SK-N-SH (cell line): ENCODE measurements at regions not wholly inside any gene's neighbourhood (a gene's known extent, or its start where the extent isn't known, plus 50 kb on each side); places are given as distances from the start of the nearest gene placed in this dataset.

ENCODE experiments used
- CTCF ChIA-PET: fragments of 300-600, 350-600 bp; formaldehyde crosslinking; extraction: SDS; loops from one replicate; lab custom pipeline; 2021; lab: Yijun Ruan, JAX
- POLR2A ChIA-PET: fragments of 350-600 bp; sonication (Branson Sonifier 250); formaldehyde crosslinking; extraction: SDS; loops from one replicate; lab custom pipeline; 2020; ENCODE audit warnings: antibody characterized with exemption, inconsistent platforms; lab: Yijun Ruan, JAX
- DNase-seq: peaks from one replicate; pipeline ENCODE4 v3.0.0; 2012
- H2AFZ ChIP-seq: fragments of 200-600 bp; sonication (generic); 2 replicates; pipeline ENCODE4 v1.8.1; 2016; ENCODE audit warnings: antibody characterized with exemption, mild to moderate bottlenecking, low read depth
- H3F3A ChIP-seq: fragments of 200-600 bp; sonication (generic); replicated peaks from 2 replicates; pipeline ENCODE3; 2016; ENCODE audit warnings: antibody characterized with exemption, mild to moderate bottlenecking; ENCODE audit not compliant: insufficient read depth
- H3K27ac ChIP-seq, 2 experiments: fragments of 200-500 bp in 1 of 2; fragments of 200-600 bp in 1 of 2; sonication (Bioruptor generic) in 1 of 2; sonication (generic), shearing (Covaris generic) in 1 of 2; 2 replicates each; pipeline versions ENCODE4 v1.5.1 to v1.6.1; 2014 to 2016; ENCODE audit warnings: low read depth in 2 of 2, inconsistent platforms in 1 of 2, low read length in 1 of 2, mild to moderate bottlenecking in 1 of 2, mixed read lengths in 1 of 2
- H3K27me3 ChIP-seq: fragments of 200-600 bp; sonication (generic), shearing (Covaris generic); 2 replicates; pipeline ENCODE4 v1.6.1; 2016; ENCODE audit warnings: mixed run types; ENCODE audit not compliant: insufficient read depth
- H3K36me3 ChIP-seq, 2 experiments: fragments of 200-500 bp in 1 of 2; fragments of 200-600 bp in 1 of 2; sonication (Bioruptor generic) in 1 of 2; sonication (generic) in 1 of 2; replicated peaks in 1 of 2; 2 replicates each; pipeline versions ENCODE3 to v1.5.1; 2014 to 2016; ENCODE audit warnings: low read length in 1 of 2, mild to moderate bottlenecking in 1 of 2; ENCODE audit not compliant: insufficient read depth in 2 of 2, control insufficient read depth in 1 of 2
- H3K4me1 ChIP-seq, 2 experiments: fragments of 200-500 bp in 1 of 2; fragments of 200-600 bp in 1 of 2; sonication (Bioruptor generic) in 1 of 2; sonication (generic), shearing (Covaris generic) in 1 of 2; 2 replicates each; pipeline versions ENCODE4 v1.5.1 to v1.6.1; 2014 to 2016; ENCODE audit warnings: low read depth in 1 of 2, low read length in 1 of 2, mixed run types in 1 of 2; ENCODE audit not compliant: insufficient read depth in 2 of 2, control insufficient read depth in 1 of 2
- H3K4me2 ChIP-seq: fragments of 200-600 bp; sonication (generic), shearing (Covaris generic); 2 replicates; pipeline ENCODE4 v1.6.1; 2017; ENCODE audit warnings: mixed run types
- H3K4me3 ChIP-seq, 2 experiments: fragments of 200-500 bp in 1 of 2; fragments of 200-600 bp in 1 of 2; sonication (Bioruptor generic) in 1 of 2; sonication (generic), shearing (Covaris generic) in 1 of 2; 2 replicates each; pipeline versions ENCODE4 v1.5.1 to v1.8.1; 2014 to 2016; ENCODE audit warnings: low read depth in 2 of 2, inconsistent platforms in 1 of 2, low read length in 1 of 2, mild to moderate bottlenecking in 1 of 2, mixed read lengths in 1 of 2, moderate library complexity in 1 of 2
- H3K79me2 ChIP-seq: fragments of 200-600 bp; sonication (generic); 2 replicates; pipeline ENCODE4 v1.8.1; 2017; ENCODE audit warnings: mild to moderate bottlenecking; ENCODE audit not compliant: insufficient read depth
- H3K9ac ChIP-seq: fragments of 200-600 bp; sonication (generic); 2 replicates; pipeline ENCODE4 v1.6.1; 2017; ENCODE audit warnings: mixed run types
- H3K9me2 ChIP-seq: fragments of 200-600 bp; sonication (generic); 2 replicates; pipeline ENCODE4 v1.6.1; 2017; ENCODE audit warnings: mixed run types
- H3K9me3 ChIP-seq: fragments of 200-600 bp; sonication (generic); 2 replicates; pipeline ENCODE4 v1.6.1; 2017; ENCODE audit warnings: mixed run types, mild to moderate bottlenecking, moderate library complexity
- H4K20me1 ChIP-seq: fragments of 200-600 bp; sonication (generic); 2 replicates; pipeline ENCODE4 v1.6.1; 2017; ENCODE audit warnings: mild to moderate bottlenecking, mixed run types; ENCODE audit not compliant: insufficient read depth
- EP300 ChIP-seq, 2 experiments: IDR thresholded peaks; 2 replicates each; pipeline versions ENCODE4 v1.4.0 to v1.6.1; 2012; ENCODE audit warnings: borderline replicate concordance in 1 of 2, low read depth in 1 of 2, low read length in 1 of 2
- EZH2phosphoT487 ChIP-seq: fragments of 200-600 bp; sonication (generic); IDR thresholded peaks from 2 replicates; pipeline ENCODE4 v1.6.1; 2017; ENCODE audit warnings: low read depth, mixed run types, mild to moderate bottlenecking, antibody characterized with exemption, moderate library complexity, borderline replicate concordance
- GATA2 ChIP-seq: sonication (generic); formaldehyde crosslinking; IDR thresholded peaks from 2 replicates; pipeline ENCODE4 v1.5.0; 2020; ENCODE audit warnings: mild to moderate bottlenecking, missing genetic modification reagents
- JUND ChIP-seq: IDR thresholded peaks from 2 replicates; pipeline ENCODE4 v1.4.0; 2012
- NFIC ChIP-seq: IDR thresholded peaks from 2 replicates; pipeline ENCODE4 v1.4.0; 2012; ENCODE audit warnings: borderline replicate concordance
- NRF1 ChIP-seq: IDR thresholded peaks from 2 replicates; pipeline ENCODE4 v1.6.1; 2012; ENCODE audit warnings: low read depth, mild to moderate bottlenecking, low read length
- POLR2AphosphoS5 ChIP-seq: IDR thresholded peaks from 2 replicates; pipeline ENCODE4 v1.6.1; 2012; ENCODE audit warnings: low read depth, low read length
- RFX5 ChIP-seq: IDR thresholded peaks from 2 replicates; pipeline ENCODE4 v1.6.1; 2012; ENCODE audit warnings: mild to moderate bottlenecking, improper control_type of control experiment, low read length
- SMC3 ChIP-seq: IDR thresholded peaks from 2 replicates; pipeline ENCODE4 v1.6.1; 2012; ENCODE audit warnings: low read depth, low read length, improper control_type of control experiment
- YY1 ChIP-seq: IDR thresholded peaks from 2 replicates; pipeline ENCODE4 v1.4.0; 2012; ENCODE audit warnings: low read depth, mild to moderate bottlenecking
- WGBS: methylation state at CpG from one replicate; pipeline ENCODE4 v1.1.6; 2017; ENCODE audit warnings: low lambda C conversion rate; 5-methylcytosine and 5-hydroxymethylcytosine counted together
- TF ChIP-seq, protein P1 (sequence below): IDR thresholded peaks from 2 replicates; pipeline ENCODE4 v1.4.0; 2012; ENCODE audit warnings: low read depth, borderline replicate concordance
- TF ChIP-seq, protein P2 (sequence below): IDR thresholded peaks from 2 replicates; pipeline ENCODE4 v1.6.1; 2012; ENCODE audit warnings: mild to moderate bottlenecking, low read depth, low read length, moderate library complexity
- TF ChIP-seq, protein P3 (sequence below): IDR thresholded peaks from 2 replicates; pipeline ENCODE4 v1.4.0; 2012; ENCODE audit warnings: low read depth, borderline replicate concordance

DNA sequence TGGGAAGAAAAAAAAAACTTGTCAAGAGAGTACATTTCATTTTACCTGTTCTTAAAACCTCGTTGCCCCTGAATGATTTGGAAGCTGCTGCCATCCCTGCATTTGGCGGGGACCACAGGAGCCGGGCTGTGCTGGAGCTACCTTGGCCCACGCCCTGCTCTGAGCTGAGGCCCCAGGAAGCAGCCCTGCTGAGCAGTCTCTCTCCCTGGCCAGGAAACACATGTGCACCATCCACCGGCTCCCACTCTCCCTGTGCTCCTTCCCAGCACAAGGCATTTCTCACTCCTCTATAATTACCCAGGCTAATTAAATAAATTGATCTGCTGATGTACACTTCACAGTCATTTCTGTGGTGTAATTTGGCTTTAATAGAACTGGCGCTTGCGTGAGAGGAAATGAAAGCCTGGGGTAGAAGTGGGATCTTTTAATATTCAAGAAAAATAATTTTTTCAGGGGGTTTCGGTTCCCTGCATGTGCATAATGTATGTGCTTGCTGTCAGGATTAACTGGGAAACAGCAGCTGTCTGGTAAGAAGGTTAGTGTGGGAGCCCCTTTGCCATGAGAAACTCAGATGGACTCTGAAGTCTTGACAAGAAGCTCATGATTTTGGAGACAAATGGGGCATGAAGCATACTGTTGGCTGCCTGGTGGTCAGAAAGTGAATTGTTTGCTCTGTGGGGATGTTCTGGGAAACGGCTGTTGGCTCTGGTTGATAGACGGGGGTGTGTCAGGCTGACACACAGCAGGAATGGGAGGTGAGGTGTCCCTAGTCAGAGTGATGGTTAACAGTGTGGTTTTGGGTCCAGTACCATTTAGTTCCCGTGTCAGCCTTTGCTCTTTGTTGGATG, 252.3 kb upstream of the EEF2KMT start (continued):
- TF ChIP-seq, protein P1, sequence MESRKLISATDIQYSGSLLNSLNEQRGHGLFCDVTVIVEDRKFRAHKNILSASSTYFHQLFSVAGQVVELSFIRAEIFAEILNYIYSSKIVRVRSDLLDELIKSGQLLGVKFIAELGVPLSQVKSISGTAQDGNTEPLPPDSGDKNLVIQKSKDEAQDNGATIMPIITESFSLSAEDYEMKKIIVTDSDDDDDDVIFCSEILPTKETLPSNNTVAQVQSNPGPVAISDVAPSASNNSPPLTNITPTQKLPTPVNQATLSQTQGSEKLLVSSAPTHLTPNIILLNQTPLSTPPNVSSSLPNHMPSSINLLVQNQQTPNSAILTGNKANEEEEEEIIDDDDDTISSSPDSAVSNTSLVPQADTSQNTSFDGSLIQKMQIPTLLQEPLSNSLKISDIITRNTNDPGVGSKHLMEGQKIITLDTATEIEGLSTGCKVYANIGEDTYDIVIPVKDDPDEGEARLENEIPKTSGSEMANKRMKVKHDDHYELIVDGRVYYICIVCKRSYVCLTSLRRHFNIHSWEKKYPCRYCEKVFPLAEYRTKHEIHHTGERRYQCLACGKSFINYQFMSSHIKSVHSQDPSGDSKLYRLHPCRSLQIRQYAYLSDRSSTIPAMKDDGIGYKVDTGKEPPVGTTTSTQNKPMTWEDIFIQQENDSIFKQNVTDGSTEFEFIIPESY = no peak
- TF ChIP-seq POLR2AphosphoS5 = no peak
- TF ChIP-seq JUND = no peak

DNA sequence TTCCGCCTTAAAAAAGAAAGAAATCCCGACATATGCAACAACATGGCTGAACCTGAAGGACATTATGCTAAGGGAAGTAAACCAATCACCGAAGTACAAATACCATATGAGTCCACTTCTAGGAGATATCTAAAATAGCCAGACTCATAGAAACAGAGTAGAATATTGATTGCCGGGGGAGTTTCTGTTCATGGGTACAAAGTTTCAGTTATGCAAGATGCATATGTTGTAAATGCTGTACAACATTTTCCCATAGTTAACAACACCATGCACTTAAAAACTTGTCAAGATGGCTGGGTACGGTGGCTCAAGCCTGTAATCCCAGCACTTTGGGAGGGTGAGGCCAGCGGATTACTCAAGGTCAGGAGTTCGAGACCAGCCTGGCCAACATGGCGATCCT, 251.5 kb upstream of the EEF2KMT start:
- Histone ChIP-seq H3K27ac (no peak overlapping the region), H2AFZ (no peak overlapping the region), H3K9ac (no peak overlapping the region), H3K4me1 (peaks cover 0 to 6% of the 10 kb centered on the region in 2 experiments; a peak in 1 of 4 replicates), H4K20me1 (no peaks in the 10 kb centered on the region), H3K9me3 (no peaks in the 10 kb centered on the region), H3K79me2 (no peaks in the 10 kb centered on the region), H3K27me3 (no peaks in the 10 kb centered on the region), H3K36me3 (no peaks in the 10 kb centered on the region), H3K4me2 (no peak overlapping the region), H3K4me3 (no peak overlapping the region), H3K9me2 (no peaks in the 10 kb centered on the region), H3F3A (no peaks in the 10 kb centered on the region)
- 39% methylated on average over 8 of the region's 8 CpGs for WGBS
- DNase-seq = no peak
- ChIA-PET POLR2A (no interaction called here), CTCF (no interaction called here)
- TF ChIP-seq NRF1 = no peak
- no peak for TF ChIP-seq RFX5
- no peak for TF ChIP-seq JUND
- no peak for TF ChIP-seq EZH2phosphoT487
- TF ChIP-seq EP300 (IDR thresholded peaks at IDR 0.05; ENCODE audit: borderline replicate concordance in 1 of 2, low read depth in 1 of 2, low read length in 1 of 2) = no peak
- TF ChIP-seq, protein P2, sequence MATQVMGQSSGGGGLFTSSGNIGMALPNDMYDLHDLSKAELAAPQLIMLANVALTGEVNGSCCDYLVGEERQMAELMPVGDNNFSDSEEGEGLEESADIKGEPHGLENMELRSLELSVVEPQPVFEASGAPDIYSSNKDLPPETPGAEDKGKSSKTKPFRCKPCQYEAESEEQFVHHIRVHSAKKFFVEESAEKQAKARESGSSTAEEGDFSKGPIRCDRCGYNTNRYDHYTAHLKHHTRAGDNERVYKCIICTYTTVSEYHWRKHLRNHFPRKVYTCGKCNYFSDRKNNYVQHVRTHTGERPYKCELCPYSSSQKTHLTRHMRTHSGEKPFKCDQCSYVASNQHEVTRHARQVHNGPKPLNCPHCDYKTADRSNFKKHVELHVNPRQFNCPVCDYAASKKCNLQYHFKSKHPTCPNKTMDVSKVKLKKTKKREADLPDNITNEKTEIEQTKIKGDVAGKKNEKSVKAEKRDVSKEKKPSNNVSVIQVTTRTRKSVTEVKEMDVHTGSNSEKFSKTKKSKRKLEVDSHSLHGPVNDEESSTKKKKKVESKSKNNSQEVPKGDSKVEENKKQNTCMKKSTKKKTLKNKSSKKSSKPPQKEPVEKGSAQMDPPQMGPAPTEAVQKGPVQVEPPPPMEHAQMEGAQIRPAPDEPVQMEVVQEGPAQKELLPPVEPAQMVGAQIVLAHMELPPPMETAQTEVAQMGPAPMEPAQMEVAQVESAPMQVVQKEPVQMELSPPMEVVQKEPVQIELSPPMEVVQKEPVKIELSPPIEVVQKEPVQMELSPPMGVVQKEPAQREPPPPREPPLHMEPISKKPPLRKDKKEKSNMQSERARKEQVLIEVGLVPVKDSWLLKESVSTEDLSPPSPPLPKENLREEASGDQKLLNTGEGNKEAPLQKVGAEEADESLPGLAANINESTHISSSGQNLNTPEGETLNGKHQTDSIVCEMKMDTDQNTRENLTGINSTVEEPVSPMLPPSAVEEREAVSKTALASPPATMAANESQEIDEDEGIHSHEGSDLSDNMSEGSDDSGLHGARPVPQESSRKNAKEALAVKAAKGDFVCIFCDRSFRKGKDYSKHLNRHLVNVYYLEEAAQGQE = no peak
- no peak for TF ChIP-seq GATA2 (CRISPR knock-in tag)
- TF ChIP-seq NFIC = no peak
- no peak for TF ChIP-seq YY1
- TF ChIP-seq, protein P1 = no peak
- TF ChIP-seq, protein P3, sequence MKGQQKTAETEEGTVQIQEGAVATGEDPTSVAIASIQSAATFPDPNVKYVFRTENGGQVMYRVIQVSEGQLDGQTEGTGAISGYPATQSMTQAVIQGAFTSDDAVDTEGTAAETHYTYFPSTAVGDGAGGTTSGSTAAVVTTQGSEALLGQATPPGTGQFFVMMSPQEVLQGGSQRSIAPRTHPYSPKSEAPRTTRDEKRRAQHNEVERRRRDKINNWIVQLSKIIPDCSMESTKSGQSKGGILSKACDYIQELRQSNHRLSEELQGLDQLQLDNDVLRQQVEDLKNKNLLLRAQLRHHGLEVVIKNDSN = no peak
- no peak for TF ChIP-seq SMC3
